ENCODE measurements at regions not wholly inside any gene's neighbourhood (a gene's known extent, or its start where the extent isn't known, plus 50 kb on each side); places are given as distances from the start of the nearest gene placed in this dataset.

DNA sequence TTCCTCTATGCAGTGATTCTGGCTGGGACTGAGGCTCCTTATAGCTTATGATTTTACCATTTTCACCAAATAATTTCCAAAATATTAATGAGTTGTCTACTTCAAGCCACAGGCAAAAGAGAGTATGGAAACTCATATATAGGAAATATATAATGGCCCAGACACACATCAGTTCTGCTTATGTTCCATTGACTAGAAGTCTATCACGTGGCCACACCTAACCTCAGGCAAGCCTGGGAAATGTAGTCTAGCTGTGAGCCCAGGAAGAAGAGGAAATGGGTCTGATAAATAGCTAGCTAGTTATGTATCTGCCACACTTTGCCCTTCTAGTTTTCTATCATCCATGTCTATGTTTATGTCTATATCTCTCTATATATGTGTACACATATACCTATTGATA is 195.1 kb downstream of the OTOL1 start:
- POLR2A ChIA-PET: no interaction called here
- H3K4me3 Mint-ChIP-seq (ENCODE audit: unreplicated experiment): no peak overlapping the region
- no TSS peak for BruUV-seq (replicated peaks)
- Histone ChIP-seq H3K9me3 (no peaks in the 10 kb centered on the region), H3K4me1 (no peaks in the 10 kb centered on the region), H3K4me3 (ENCODE audit: low read depth, low read length) (no peak overlapping the region), H3K36me3 (ENCODE audit: control insufficient read depth, insufficient read depth, low read length) (no peaks in the 10 kb centered on the region), H3K27me3 (replicated peaks; ENCODE audit: control insufficient read depth, insufficient read depth, low read length) (no peaks in the 10 kb centered on the region)
- no peak for DNase-seq
- no peaks in the 10 kb centered on the region for H3K9me3 Mint-ChIP-seq (ENCODE audit: unreplicated experiment)
- peaks cover 3% of the 10 kb centered on the region for H3K27me3 Mint-ChIP-seq (ENCODE audit: insufficient read depth, unreplicated experiment)
- intact Hi-C loops (cut with micrococcal nuclease; ENCODE audit: unreplicated experiment): no loop called here
- no peaks in the 10 kb centered on the region for H3K4me1 Mint-ChIP-seq (ENCODE audit: low read depth, unreplicated experiment)
- TF ChIP-seq, protein P1, sequence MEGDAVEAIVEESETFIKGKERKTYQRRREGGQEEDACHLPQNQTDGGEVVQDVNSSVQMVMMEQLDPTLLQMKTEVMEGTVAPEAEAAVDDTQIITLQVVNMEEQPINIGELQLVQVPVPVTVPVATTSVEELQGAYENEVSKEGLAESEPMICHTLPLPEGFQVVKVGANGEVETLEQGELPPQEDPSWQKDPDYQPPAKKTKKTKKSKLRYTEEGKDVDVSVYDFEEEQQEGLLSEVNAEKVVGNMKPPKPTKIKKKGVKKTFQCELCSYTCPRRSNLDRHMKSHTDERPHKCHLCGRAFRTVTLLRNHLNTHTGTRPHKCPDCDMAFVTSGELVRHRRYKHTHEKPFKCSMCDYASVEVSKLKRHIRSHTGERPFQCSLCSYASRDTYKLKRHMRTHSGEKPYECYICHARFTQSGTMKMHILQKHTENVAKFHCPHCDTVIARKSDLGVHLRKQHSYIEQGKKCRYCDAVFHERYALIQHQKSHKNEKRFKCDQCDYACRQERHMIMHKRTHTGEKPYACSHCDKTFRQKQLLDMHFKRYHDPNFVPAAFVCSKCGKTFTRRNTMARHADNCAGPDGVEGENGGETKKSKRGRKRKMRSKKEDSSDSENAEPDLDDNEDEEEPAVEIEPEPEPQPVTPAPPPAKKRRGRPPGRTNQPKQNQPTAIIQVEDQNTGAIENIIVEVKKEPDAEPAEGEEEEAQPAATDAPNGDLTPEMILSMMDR (IDR thresholded peaks at IDR 0.05; ENCODE audit: insufficient read depth in 1 of 2, low read depth in 1 of 2, low read length in 1 of 2, severe bottlenecking in 1 of 2, unreplicated experiment in 1 of 2): no peak
- CTCF ChIA-PET: no interaction called here
- no peaks in the 10 kb centered on the region for H3K36me3 Mint-ChIP-seq (ENCODE audit: insufficient read depth, unreplicated experiment)
- H3K27ac Mint-ChIP-seq (ENCODE audit: unreplicated experiment): no peak overlapping the region

DNA sequence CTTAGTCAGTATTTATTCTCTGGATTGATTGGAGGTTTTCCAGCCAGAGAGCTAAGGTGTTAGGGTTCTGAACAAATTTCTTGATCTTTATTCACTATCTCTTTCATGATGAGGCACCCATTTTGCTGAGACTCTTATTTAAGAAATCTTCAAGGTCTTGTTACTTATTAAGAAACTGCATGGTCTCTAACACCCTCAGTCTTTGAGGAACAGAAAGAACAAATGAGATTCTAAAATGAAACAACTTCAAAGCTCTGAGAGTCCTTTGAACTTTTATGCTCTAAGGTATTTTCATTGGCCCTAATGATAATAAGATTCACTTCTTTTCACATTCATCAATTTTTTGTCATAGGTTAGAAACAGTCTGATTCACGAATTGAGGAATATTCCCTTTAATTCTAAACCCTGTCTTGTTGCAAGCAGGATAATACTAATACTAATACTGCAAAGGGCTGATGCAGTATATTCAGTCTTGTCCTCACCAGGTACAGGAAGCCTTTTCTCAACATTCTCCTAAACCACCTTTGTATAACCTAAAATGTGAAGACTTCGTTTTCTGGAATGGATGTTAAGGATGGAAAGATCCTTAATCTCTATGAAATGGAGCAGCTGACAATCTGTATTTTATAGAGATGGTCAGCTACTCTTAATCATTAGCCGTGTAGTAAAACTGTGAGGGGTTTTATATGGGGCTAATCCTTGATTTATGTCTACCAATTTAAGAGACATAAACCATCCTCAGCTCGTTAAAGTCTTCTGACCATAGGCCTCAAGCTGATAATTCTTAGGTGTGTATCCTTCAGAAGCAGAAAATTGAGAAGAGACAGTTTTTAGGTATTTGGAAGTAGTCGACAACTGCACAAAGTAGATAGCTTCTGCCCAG is 198.3 kb downstream of the OTOL1 start:
- no peaks in the 10 kb centered on the region for H3K27me3 ChIP-seq (replicated peaks; ENCODE audit: control insufficient read depth, insufficient read depth, low read length)
- no peak overlapping the region for H3K4me3 ChIP-seq (ENCODE audit: low read depth, low read length)
- Mint-ChIP-seq H3K27me3 (ENCODE audit: insufficient read depth, unreplicated experiment) (peaks cover 3% of the 10 kb centered on the region), H3K36me3 (ENCODE audit: insufficient read depth, unreplicated experiment) (no peaks in the 10 kb centered on the region), H3K4me3 (ENCODE audit: unreplicated experiment) (no peak overlapping the region), H3K27ac (ENCODE audit: unreplicated experiment) (no peak overlapping the region), H3K4me1 (ENCODE audit: low read depth, unreplicated experiment) (no peaks in the 10 kb centered on the region), H3K9me3 (ENCODE audit: unreplicated experiment) (no peaks in the 10 kb centered on the region)
- H3K36me3 ChIP-seq (ENCODE audit: control insufficient read depth, insufficient read depth, low read length): no peaks in the 10 kb centered on the region
- no peaks in the 10 kb centered on the region for H3K9me3 ChIP-seq
- ChIA-PET CTCF (no interaction called here), POLR2A (no interaction called here)
- DNase-seq: no peak
- intact Hi-C loops (cut with micrococcal nuclease; ENCODE audit: unreplicated experiment): no loop called here
- TF ChIP-seq, protein P1 (IDR thresholded peaks at IDR 0.05; ENCODE audit: insufficient read depth in 1 of 2, low read depth in 1 of 2, low read length in 1 of 2, severe bottlenecking in 1 of 2, unreplicated experiment in 1 of 2): no peak
- no peaks in the 10 kb centered on the region for H3K4me1 ChIP-seq
- no TSS peak for BruUV-seq (replicated peaks)

DNA sequence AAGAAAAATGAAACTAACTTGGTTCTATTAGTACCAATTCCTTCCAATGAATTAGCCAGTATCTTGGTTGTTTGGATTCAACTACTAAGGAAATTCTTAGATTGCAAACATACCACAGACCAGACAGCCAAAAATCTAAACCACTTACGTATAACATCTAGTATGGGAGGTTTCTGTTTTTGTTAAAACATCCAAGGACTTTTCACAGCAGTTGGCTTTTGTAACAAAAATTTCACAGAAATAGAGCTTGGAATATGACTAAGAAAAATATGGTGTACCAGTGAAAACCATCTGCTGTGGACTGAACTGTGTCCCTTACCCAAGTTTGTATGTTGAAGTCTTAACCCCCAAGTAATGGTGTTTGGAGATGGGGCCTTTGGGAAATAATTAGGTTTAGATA is 199.2 kb downstream of the OTOL1 start:
- peaks cover 3% of the 10 kb centered on the region for H3K27me3 Mint-ChIP-seq (ENCODE audit: insufficient read depth, unreplicated experiment)
- CTCF ChIA-PET: no interaction called here
- DNase-seq: no peak

More for the DNA sequence above, 199.2 kb downstream of the OTOL1 start:
- Mint-ChIP-seq H3K9me3 (ENCODE audit: unreplicated experiment) (no peaks in the 10 kb centered on the region), H3K4me1 (ENCODE audit: low read depth, unreplicated experiment) (no peaks in the 10 kb centered on the region), H3K4me3 (ENCODE audit: unreplicated experiment) (no peak overlapping the region), H3K36me3 (ENCODE audit: insufficient read depth, unreplicated experiment) (no peaks in the 10 kb centered on the region), H3K27ac (ENCODE audit: unreplicated experiment) (no peak overlapping the region)
- Histone ChIP-seq H3K36me3 (ENCODE audit: control insufficient read depth, insufficient read depth, low read length) (no peaks in the 10 kb centered on the region), H3K9me3 (no peaks in the 10 kb centered on the region), H3K4me3 (ENCODE audit: low read depth, low read length) (no peak overlapping the region), H3K4me1 (no peaks in the 10 kb centered on the region), H3K27me3 (replicated peaks; ENCODE audit: control insufficient read depth, insufficient read depth, low read length) (no peaks in the 10 kb centered on the region)
- intact Hi-C loops (cut with micrococcal nuclease; ENCODE audit: unreplicated experiment): no loop called here
- POLR2A ChIA-PET: no interaction called here
- no TSS peak for BruUV-seq (replicated peaks)
- TF ChIP-seq, protein P1 (IDR thresholded peaks at IDR 0.05; ENCODE audit: insufficient read depth in 1 of 2, low read depth in 1 of 2, low read length in 1 of 2, severe bottlenecking in 1 of 2, unreplicated experiment in 1 of 2): no peak
